ENCODE measurements at regions not wholly inside any gene's neighbourhood (a gene's known extent, or its start where the extent isn't known, plus 50 kb on each side); places are given as distances from the start of the nearest gene placed in this dataset.

GRCh38 chr6:169341065-169341464 is 87.4 kb upstream of the THBS2 start (continued):
- TF ChIP-seq IKZF1 (conservative IDR thresholded peaks at IDR 0.05): no peak
- no peak for TF ChIP-seq TARDBP (IDR thresholded peaks at IDR 0.05; ENCODE audit: borderline replicate concordance)
- no peak for TF ChIP-seq FOS (IDR thresholded peaks at IDR 0.05; ENCODE audit: borderline replicate concordance, extremely low read depth, insufficient read length)
- TF ChIP-seq TBL1XR1 (IDR thresholded peaks at IDR 0.05; ENCODE audit: low read depth, low read length): no peak
- TF ChIP-seq SMAD1 (IDR thresholded peaks at IDR 0.05; ENCODE audit: low read depth, partially characterized antibody): no peak
- no peak for TF ChIP-seq NFYB (IDR thresholded peaks at IDR 0.05; ENCODE audit: insufficient read depth, low read depth, low read length)
- no peak for TF ChIP-seq KLF5 (IDR thresholded peaks at IDR 0.05; ENCODE audit: partially characterized antibody)

DNA sequence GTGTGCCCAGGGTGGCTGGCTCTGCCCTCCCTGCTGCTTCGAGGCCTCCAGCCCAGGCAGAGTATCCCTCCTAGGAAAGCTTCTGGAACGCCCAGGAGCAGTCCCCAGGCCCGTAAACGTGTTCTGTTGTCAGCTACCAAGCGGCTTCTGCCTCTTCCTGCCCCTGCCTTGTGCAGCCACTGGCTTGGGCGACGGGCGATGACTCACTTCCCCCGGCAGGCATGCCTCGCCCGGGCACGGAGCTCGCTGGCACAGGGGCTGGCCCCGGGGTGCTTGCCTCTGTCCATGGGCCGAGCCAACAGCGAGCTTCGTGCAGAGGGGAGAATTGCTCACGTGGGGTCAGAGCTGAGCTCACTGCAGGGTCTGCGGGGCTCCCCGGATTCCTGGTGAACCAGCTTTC is 86.7 kb upstream of the THBS2 start:
- ChIA-PET POLR2A (no interaction called here), SMC1A (ENCODE audit: uncharacterized antibody, unreplicated experiment) (no interaction called here), RAD21 (ENCODE audit: unreplicated experiment) (no interaction called here), CTCF (no interaction called here)
- H3K4me2 ChIP-seq (ENCODE audit: control insufficient read depth, insufficient read depth): no peak overlapping the region
- H4K20me1 ChIP-seq (ENCODE audit: control insufficient read depth, insufficient read depth): no peaks in the 10 kb centered on the region
- intact Hi-C loops (cut with micrococcal nuclease; ENCODE audit: unreplicated experiment) (no loop called here), in situ Hi-C loops (cut with MboI) (no loop called here)
- no peak overlapping the region for H3K4me3 ChIP-seq
- H3K9ac ChIP-seq (ENCODE audit: control insufficient read depth, insufficient read depth, low read length): no peak overlapping the region
- 40% methylated on average over 20 of the region's 20 CpGs for WGBS (ENCODE audit: insufficient coverage, insufficient replicate concordance, low lambda C conversion rate, missing lambda C conversion rate)
- DNase-seq (ENCODE audit: low read depth, low spot score) (no peak), ATAC-seq (no peak), FAIRE-seq (no peak)
- no peaks in the 10 kb centered on the region for H3K9me3 ChIP-seq (replicated peaks; ENCODE audit: control insufficient read depth, insufficient read depth, low read length)
- no TSS peak for BruUV-seq (replicated peaks)
- no peaks in the 10 kb centered on the region for H3K4me1 ChIP-seq (ENCODE audit: control insufficient read depth, insufficient read depth, low read length)
- TF ChIP-seq DPF2 (IDR thresholded peaks at IDR 0.05) (no peak), ESRRA (IDR thresholded peaks at IDR 0.05; ENCODE audit: low read length) (no peak), CEBPB (IDR thresholded peaks at IDR 0.05; ENCODE audit: borderline replicate concordance in 1 of 2, low read depth in 2 of 2, low read length in 2 of 2) (no peak), SMC3 (IDR thresholded peaks at IDR 0.05; ENCODE audit: borderline replicate concordance, low read length) (no peak), TBL1XR1 (IDR thresholded peaks at IDR 0.05; ENCODE audit: low read depth, low read length) (no peak), IRF4 (IDR thresholded peaks at IDR 0.05; ENCODE audit: low read depth, low read length) (no peak)
- H3K36me3 ChIP-seq (ENCODE audit: control insufficient read depth in 2 of 2, insufficient read depth in 2 of 2, low read length in 1 of 2): no peaks in the 10 kb centered on the region
- H3K27me3 ChIP-seq (replicated peaks in 1 of 2; ENCODE audit: control insufficient read depth in 2 of 2, insufficient read depth in 2 of 2, low read length in 1 of 2): no peaks in the 10 kb centered on the region
- no peaks in the 10 kb centered on the region for H3K79me2 ChIP-seq (ENCODE audit: control insufficient read depth, insufficient read depth, low read length)
- no peak overlapping the region for H2AFZ ChIP-seq (ENCODE audit: control insufficient read depth, low read depth, low read length)
- H3K27ac ChIP-seq (ENCODE audit: control insufficient read depth, insufficient read depth): no peak overlapping the region
